A549 (cell line): ENCODE measurements at regions not wholly inside any gene's neighbourhood (a gene's known extent, or its start where the extent isn't known, plus 50 kb on each side); places are given as distances from the start of the nearest gene placed in this dataset.

Source experiments
- ATAC-seq, 2 experiments: fragments of 200-7000 bp in 1 of 2; fragments of >200 bp in 1 of 2; cut with Nextera tagmentation in 1 of 2; cut with Tn5 transposase in 1 of 2; 3 replicates each; pipeline versions ENCODE4 v1.8.0 to v1.9.1; 2018 to 2020; ENCODE audit warnings: mild to moderate bottlenecking in 1 of 2, moderate library complexity in 1 of 2
- CTCF ChIA-PET: fragments of 300-600 bp; sonication (Branson Sonifier 250); formaldehyde crosslinking; extraction: SDS; loops from one replicate; lab custom pipeline; 2021; ENCODE audit warnings: antibody characterized with exemption, inconsistent platforms; lab: Yijun Ruan, JAX
- POLR2A ChIA-PET: fragments of 350-600 bp; formaldehyde crosslinking; extraction: SDS; loops from one replicate; lab custom pipeline; 2021; ENCODE audit warnings: antibody characterized with exemption, inconsistent platforms; lab: Yijun Ruan, JAX
- DNase-seq, 2 experiments: peaks; one replicate each; pipeline versions ENCODE4 v3.0.0 to v3.0.0-alpha.2; 2011 to 2016; ENCODE audit warnings: low read depth in 1 of 2, low spot score in 1 of 2
- FAIRE-seq: peaks from 2 replicates; lab custom pipeline; 2011; peaks lifted over from hg19 to GRCh38; lab: Jason Lieb, UNC
- H3K27ac ChIP-seq, 2 experiments: fragments of >200 bp; sonication (Bioruptor Twin); formaldehyde crosslinking; 3 replicates each; pipeline ENCODE4 v1.5.1; 2016 to 2017
- H3K4me1 ChIP-seq: fragments of >200 bp; sonication (Bioruptor Twin); formaldehyde crosslinking; 3 replicates; pipeline ENCODE4 v1.6.1; 2016
- H3K4me2 ChIP-seq: fragments of >200 bp; sonication (Bioruptor Twin); formaldehyde crosslinking; 3 replicates; pipeline ENCODE4 v1.6.1; 2016
- H3K4me3 ChIP-seq: fragments of >200 bp; sonication (Bioruptor Twin); formaldehyde crosslinking; 3 replicates; pipeline ENCODE4 v1.5.1; 2016
- H3K9me3 ChIP-seq: fragments of >200 bp; sonication (Bioruptor Twin); formaldehyde crosslinking; 3 replicates; pipeline ENCODE4 v1.6.1; 2016
- CBX2 ChIP-seq: fragments of 200-600 bp; sonication (generic); IDR thresholded peaks from 2 replicates; pipeline ENCODE4 v1.6.1; 2016; ENCODE audit warnings: low read depth, mild to moderate bottlenecking, borderline replicate concordance
- CEBPB ChIP-seq, 2 experiments: fragments of >200 bp in 1 of 2; sonication (Bioruptor Twin) in 1 of 2; formaldehyde crosslinking in 1 of 2; IDR thresholded peaks; 2 replicates each; pipeline ENCODE4 v1.6.1; 2012 to 2016
- CHD2 ChIP-seq: fragments of 150-350 bp; IDR thresholded peaks from 2 replicates; pipeline ENCODE4 v1.6.1; 2014; ENCODE audit warnings: low read length; ENCODE audit not compliant: partially characterized antibody
- EHF ChIP-seq: fragments of 250-450 bp; sonication (Bioruptor Pico); IDR thresholded peaks from 2 replicates; pipeline ENCODE4 v1.5.0; 2020; ENCODE audit warnings: mild to moderate bottlenecking
- ESRRA ChIP-seq: fragments of 150-350 bp; IDR thresholded peaks from 2 replicates; pipeline ENCODE4 v1.6.1; 2014; ENCODE audit warnings: mild to moderate bottlenecking, low read length, borderline replicate concordance
- FOSB ChIP-seq: fragments of 250-450 bp; sonication (Bioruptor Pico); IDR thresholded peaks from 2 replicates; pipeline ENCODE4 v1.5.0; 2020; ENCODE audit warnings: mild to moderate bottlenecking, moderate library complexity
- FOSL2 ChIP-seq, 2 experiments: fragments of 450-650 bp in 1 of 2; fragments of >200 bp in 1 of 2; sonication (Bioruptor Twin) in 1 of 2; formaldehyde crosslinking; IDR thresholded peaks; 2 replicates each; pipeline versions ENCODE4 v1.5.0 to v1.6.1; 2016 to 2020; ENCODE audit warnings: mild to moderate bottlenecking in 1 of 2, moderate library complexity in 1 of 2
- GATA3 ChIP-seq: IDR thresholded peaks from 2 replicates; pipeline ENCODE4 v1.6.1; 2012; ENCODE audit warnings: borderline replicate concordance
- HOXA7 ChIP-seq: fragments of 250-450 bp; sonication (Bioruptor Pico); IDR thresholded peaks from 2 replicates; pipeline ENCODE4 v1.5.0; 2020; ENCODE audit warnings: mild to moderate bottlenecking, moderate library complexity
- JUN ChIP-seq, 2 experiments: fragments of >200 bp; sonication (Bioruptor Twin); formaldehyde crosslinking; IDR thresholded peaks; 2 replicates in 1 of 2; 3 replicates in 1 of 2; pipeline ENCODE4 v1.6.1; 2016 to 2017
- KDM1A ChIP-seq: fragments of 200-600 bp; sonication (generic); IDR thresholded peaks from 2 replicates; pipeline ENCODE4 v1.6.1; 2016; ENCODE audit warnings: low read depth, mild to moderate bottlenecking
- NPAS2 ChIP-seq: fragments of 250-450 bp; sonication (Bioruptor Pico); IDR thresholded peaks from 2 replicates; pipeline ENCODE4 v1.8.0; 2022; ENCODE audit warnings: mild to moderate bottlenecking, moderate library complexity, borderline replicate concordance
- PHF8 ChIP-seq: fragments of 200-600 bp; sonication (generic); IDR thresholded peaks from 2 replicates; pipeline ENCODE4 v1.6.1; 2016; ENCODE audit warnings: low read depth, mild to moderate bottlenecking, antibody characterized with exemption, moderate library complexity, borderline replicate concordance
- RAD21 ChIP-seq, 2 experiments: fragments of >200 bp in 1 of 2; sonication (Bioruptor Twin) in 1 of 2; formaldehyde crosslinking in 1 of 2; IDR thresholded peaks in 1 of 2; conservative IDR thresholded peaks in 1 of 2; 2 replicates in 1 of 2; 3 replicates in 1 of 2; pipeline ENCODE4 v1.6.1; 2012 to 2018; ENCODE audit warnings: inconsistent platforms in 1 of 2
- RCOR1 ChIP-seq: fragments of 150-350 bp; IDR thresholded peaks from 2 replicates; pipeline ENCODE4 v1.6.1; 2014; ENCODE audit warnings: antibody characterized with exemption, low read length, low read depth
- RFX5 ChIP-seq: fragments of 450-650 bp; IDR thresholded peaks from 2 replicates; pipeline ENCODE4 v1.7.1; 2014; ENCODE audit warnings: antibody characterized with exemption, mild to moderate bottlenecking, moderate library complexity
- SREBF2 ChIP-seq: fragments of 450-650 bp; IDR thresholded peaks from 2 replicates; pipeline ENCODE4 v1.6.1; 2014; ENCODE audit warnings: mild to moderate bottlenecking, moderate library complexity
- TFCP2L1 ChIP-seq: fragments of 250-450 bp; sonication (Bioruptor Pico); IDR thresholded peaks from 2 replicates; pipeline ENCODE4 v1.5.0; 2021; ENCODE audit warnings: mild to moderate bottlenecking
- ZC3H11A ChIP-seq: fragments of 450-650 bp; IDR thresholded peaks from 2 replicates; pipeline ENCODE4 v1.6.1; 2014; ENCODE audit warnings: antibody characterized with exemption, mild to moderate bottlenecking
- ZSCAN20 ChIP-seq: fragments of 250-450 bp; sonication (Bioruptor Pico); IDR thresholded peaks from 2 replicates; pipeline ENCODE4 v1.8.0; 2022; ENCODE audit warnings: mild to moderate bottlenecking, moderate library complexity
- whole genome bisulfite sequencing: methylation state at CpG from one replicate; pipeline ENCODE4 v1.1.6; 2017; ENCODE audit errors: missing lambda C conversion rate; 5-methylcytosine and 5-hydroxymethylcytosine counted together
- TF ChIP-seq, protein P1 (sequence below): fragments of >200 bp; sonication (Bioruptor Twin); formaldehyde crosslinking; IDR thresholded peaks from 2 replicates; pipeline ENCODE4 v1.6.1; 2016
- TF ChIP-seq, protein P2 (sequence below): fragments of 250-450 bp; sonication (Bioruptor Pico); IDR thresholded peaks from 2 replicates; pipeline ENCODE4 v1.5.0; 2020; ENCODE audit warnings: low read depth, mild to moderate bottlenecking, moderate library complexity
- TF ChIP-seq, protein P3 (sequence below): IDR thresholded peaks from 2 replicates; pipeline ENCODE4 v1.6.1; 2012
- TF ChIP-seq, protein P4 (sequence below): fragments of 200-600 bp; sonication (generic); IDR thresholded peaks from 2 replicates; pipeline ENCODE4 v1.6.1; 2016; ENCODE audit warnings: antibody characterized with exemption, mild to moderate bottlenecking, moderate library complexity
- TF ChIP-seq, protein P5 (sequence below): fragments of 250-450 bp; sonication (Bioruptor Pico); IDR thresholded peaks from 2 replicates; pipeline ENCODE4 v1.5.0; 2021; ENCODE audit warnings: mild to moderate bottlenecking, moderate library complexity, borderline replicate concordance

DNA sequence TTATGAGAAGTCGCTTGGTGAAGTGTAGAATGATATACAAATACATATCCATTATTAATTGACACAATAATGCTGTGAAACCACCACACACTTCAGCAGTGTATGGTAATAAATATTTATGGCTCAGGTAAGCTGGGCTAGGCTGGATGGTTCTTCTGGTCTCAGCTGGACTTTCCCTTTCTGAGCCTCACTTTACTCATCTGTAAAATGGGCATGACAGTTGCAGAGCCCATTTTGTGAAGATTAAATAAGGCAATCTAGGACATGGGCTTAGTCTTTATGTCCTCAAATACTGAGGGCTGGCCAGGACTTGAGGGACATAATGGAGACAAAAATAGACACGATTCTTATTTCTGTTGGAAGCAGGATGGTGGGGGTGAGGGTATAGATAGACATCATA is 196.1 kb downstream of the MIAT start:
- Histone ChIP-seq H3K4me2 (no peak overlapping the region), H3K9me3 (no peaks in the 10 kb centered on the region), H3K4me1 (no peaks in the 10 kb centered on the region), H3K4me3 (no peak overlapping the region), H3K27ac (no peak overlapping the region)
- ChIA-PET POLR2A (no interaction called here), CTCF (no interaction called here)
- FAIRE-seq, result no peak
- DNase-seq, result no peak
- 76% methylated on average over 2 of the region's 2 CpGs for WGBS
- TF ChIP-seq EHF (CRISPR knock-in tag) (no peak), CHD2 (no peak), RFX5 (no peak), CBX2 (no peak), FOSB (CRISPR knock-in tag) (no peak), PHF8 (no peak), KDM1A (no peak), NPAS2 (no peak), ESRRA (no peak), ZSCAN20 (CRISPR knock-in tag) (no peak), HOXA7 (CRISPR knock-in tag) (no peak)
- TF ChIP-seq, protein P1, sequence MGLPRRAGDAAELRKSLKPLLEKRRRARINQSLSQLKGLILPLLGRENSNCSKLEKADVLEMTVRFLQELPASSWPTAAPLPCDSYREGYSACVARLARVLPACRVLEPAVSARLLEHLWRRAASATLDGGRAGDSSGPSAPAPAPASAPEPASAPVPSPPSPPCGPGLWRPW, result no peak
- TF ChIP-seq, protein P2, sequence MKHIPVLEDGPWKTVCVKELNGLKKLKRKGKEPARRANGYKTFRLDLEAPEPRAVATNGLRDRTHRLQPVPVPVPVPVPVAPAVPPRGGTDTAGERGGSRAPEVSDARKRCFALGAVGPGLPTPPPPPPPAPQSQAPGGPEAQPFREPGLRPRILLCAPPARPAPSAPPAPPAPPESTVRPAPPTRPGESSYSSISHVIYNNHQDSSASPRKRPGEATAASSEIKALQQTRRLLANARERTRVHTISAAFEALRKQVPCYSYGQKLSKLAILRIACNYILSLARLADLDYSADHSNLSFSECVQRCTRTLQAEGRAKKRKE (CRISPR knock-in tag), result no peak
- ATAC-seq, result no peak

DNA sequence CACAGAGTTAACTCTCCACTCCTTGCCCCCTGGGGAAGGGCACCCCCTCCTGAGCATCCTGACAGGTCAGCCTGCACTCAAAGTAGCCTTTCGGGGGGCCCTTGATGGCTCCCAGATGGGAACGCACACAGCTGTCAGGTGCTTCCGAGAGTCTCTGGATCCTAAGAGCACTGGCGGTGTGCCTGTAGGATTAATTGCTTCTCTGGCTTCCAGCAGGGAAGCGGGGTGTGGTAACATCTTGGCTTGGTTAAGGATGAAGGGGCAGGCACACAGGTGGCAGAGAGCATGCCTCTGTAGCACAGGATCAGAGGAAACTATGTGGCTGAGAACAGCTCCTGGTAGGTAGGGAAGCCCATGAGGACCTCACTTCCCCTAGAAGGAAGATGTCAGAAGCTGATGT is 199.8 kb downstream of the MIAT start:
- FAIRE-seq (no peak), ATAC-seq (no peak), DNase-seq (no peak)
- POLR2A ChIA-PET, result interaction anchor here (0.6 kb wide), 1 partner anchor 181 kb away, joined by 5 read pairs; no protein-coding TSS in a partner anchor
- Histone ChIP-seq H3K27ac (no peak overlapping the region), H3K4me3 (no peak overlapping the region), H3K9me3 (no peaks in the 10 kb centered on the region), H3K4me2 (no peak overlapping the region), H3K4me1 (no peaks in the 10 kb centered on the region)
- no CpG with 5 or more reads among the region's 5 CpGs for WGBS
- CTCF ChIA-PET, result no interaction called here
- TF ChIP-seq, protein P3, sequence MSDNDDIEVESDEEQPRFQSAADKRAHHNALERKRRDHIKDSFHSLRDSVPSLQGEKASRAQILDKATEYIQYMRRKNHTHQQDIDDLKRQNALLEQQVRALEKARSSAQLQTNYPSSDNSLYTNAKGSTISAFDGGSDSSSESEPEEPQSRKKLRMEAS, result no peak
- TF ChIP-seq FOSL2 (IDR thresholded peaks at IDR 0.05) (no peak), FOSL2 (CRISPR knock-in tag; IDR thresholded peaks at IDR 0.05) (no peak), ZC3H11A (no peak), RAD21 (conservative IDR thresholded peaks at IDR 0.05 in 1 of 2, IDR thresholded peaks at IDR 0.05 in 1 of 2) (no peak), JUN (IDR thresholded peaks at IDR 0.05) (no peak), FOSB (CRISPR knock-in tag) (no peak), TFCP2L1 (CRISPR knock-in tag) (no peak), SREBF2 (no peak), ESRRA (no peak), CEBPB (IDR thresholded peaks at IDR 0.05) (no peak), RCOR1 (no peak), GATA3 (no peak)
- TF ChIP-seq, protein P4, sequence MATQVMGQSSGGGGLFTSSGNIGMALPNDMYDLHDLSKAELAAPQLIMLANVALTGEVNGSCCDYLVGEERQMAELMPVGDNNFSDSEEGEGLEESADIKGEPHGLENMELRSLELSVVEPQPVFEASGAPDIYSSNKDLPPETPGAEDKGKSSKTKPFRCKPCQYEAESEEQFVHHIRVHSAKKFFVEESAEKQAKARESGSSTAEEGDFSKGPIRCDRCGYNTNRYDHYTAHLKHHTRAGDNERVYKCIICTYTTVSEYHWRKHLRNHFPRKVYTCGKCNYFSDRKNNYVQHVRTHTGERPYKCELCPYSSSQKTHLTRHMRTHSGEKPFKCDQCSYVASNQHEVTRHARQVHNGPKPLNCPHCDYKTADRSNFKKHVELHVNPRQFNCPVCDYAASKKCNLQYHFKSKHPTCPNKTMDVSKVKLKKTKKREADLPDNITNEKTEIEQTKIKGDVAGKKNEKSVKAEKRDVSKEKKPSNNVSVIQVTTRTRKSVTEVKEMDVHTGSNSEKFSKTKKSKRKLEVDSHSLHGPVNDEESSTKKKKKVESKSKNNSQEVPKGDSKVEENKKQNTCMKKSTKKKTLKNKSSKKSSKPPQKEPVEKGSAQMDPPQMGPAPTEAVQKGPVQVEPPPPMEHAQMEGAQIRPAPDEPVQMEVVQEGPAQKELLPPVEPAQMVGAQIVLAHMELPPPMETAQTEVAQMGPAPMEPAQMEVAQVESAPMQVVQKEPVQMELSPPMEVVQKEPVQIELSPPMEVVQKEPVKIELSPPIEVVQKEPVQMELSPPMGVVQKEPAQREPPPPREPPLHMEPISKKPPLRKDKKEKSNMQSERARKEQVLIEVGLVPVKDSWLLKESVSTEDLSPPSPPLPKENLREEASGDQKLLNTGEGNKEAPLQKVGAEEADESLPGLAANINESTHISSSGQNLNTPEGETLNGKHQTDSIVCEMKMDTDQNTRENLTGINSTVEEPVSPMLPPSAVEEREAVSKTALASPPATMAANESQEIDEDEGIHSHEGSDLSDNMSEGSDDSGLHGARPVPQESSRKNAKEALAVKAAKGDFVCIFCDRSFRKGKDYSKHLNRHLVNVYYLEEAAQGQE, result no peak
- TF ChIP-seq, protein P5, sequence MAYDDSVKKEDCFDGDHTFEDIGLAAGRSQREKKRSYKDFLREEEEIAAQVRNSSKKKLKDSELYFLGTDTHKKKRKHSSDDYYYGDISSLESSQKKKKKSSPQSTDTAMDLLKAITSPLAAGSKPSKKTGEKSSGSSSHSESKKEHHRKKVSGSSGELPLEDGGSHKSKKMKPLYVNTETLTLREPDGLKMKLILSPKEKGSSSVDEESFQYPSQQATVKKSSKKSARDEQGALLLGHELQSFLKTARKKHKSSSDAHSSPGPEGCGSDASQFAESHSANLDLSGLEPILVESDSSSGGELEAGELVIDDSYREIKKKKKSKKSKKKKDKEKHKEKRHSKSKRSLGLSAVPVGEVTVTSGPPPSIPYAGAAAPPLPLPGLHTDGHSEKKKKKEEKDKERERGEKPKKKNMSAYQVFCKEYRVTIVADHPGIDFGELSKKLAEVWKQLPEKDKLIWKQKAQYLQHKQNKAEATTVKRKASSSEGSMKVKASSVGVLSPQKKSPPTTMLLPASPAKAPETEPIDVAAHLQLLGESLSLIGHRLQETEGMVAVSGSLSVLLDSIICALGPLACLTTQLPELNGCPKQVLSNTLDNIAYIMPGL (CRISPR knock-in tag), result no peak
